HL-60 (cell line): ENCODE measurements at regions not wholly inside any gene's neighbourhood (a gene's known extent, or its start where the extent isn't known, plus 50 kb on each side); places are given as distances from the start of the nearest gene placed in this dataset.

Source experiments
- DNase-seq, 2 experiments: peaks; one replicate each; pipeline ENCODE4 v3.0.0-alpha.2; 2010 to 2020; ENCODE audit warnings: low read depth in 1 of 2, low spot score in 1 of 2
- H3K27ac ChIP-seq: fragments of 250-450 bp; sonication (Bioruptor Pico); replicated peaks from 2 replicates; pipeline ENCODE4 v1.5.1; 2020; ENCODE audit warnings: mild to moderate bottlenecking, moderate library complexity
- H3K27me3 ChIP-seq: fragments of 250-450 bp; sonication (Bioruptor Pico); 2 replicates; pipeline ENCODE4 v1.5.1; 2021; ENCODE audit warnings: mild to moderate bottlenecking, moderate library complexity; ENCODE audit not compliant: insufficient read depth, poor library complexity, severe bottlenecking
- H3K4me3 ChIP-seq: replicated peaks from 2 replicates; pipeline ENCODE4 v1.5.1; 2011; ENCODE audit warnings: mild to moderate bottlenecking, control low read depth, low read length; ENCODE audit not compliant: insufficient read depth
- CTCF ChIP-seq: IDR thresholded peaks from one replicate; pipeline ENCODE4 v1.5.1; 2011; ENCODE audit warnings: low read length, control low read depth, inconsistent platforms; ENCODE audit not compliant: insufficient read depth
- GABPA ChIP-seq: IDR thresholded peaks from 2 replicates; pipeline ENCODE4 v1.6.1; 2012; ENCODE audit warnings: low read depth
- POLR2AphosphoS5 ChIP-seq: IDR thresholded peaks from 2 replicates; pipeline ENCODE4 v1.6.1; 2012; ENCODE audit warnings: low read depth
- REST ChIP-seq: IDR thresholded peaks from 2 replicates; pipeline ENCODE4 v1.6.1; 2012; ENCODE audit warnings: low read depth; ENCODE audit not compliant: insufficient replicate concordance
- SPI1 ChIP-seq: IDR thresholded peaks from 2 replicates; pipeline ENCODE4 v1.6.1; 2012; ENCODE audit warnings: low read depth, mild to moderate bottlenecking, borderline replicate concordance

- TF ChIP-seq GABPA, result no peak
- TF ChIP-seq REST, result no peak
- TF ChIP-seq SPI1, result no peak
- TF ChIP-seq CTCF, result no peak
- TF ChIP-seq POLR2AphosphoS5, result no peak
- H3K27ac ChIP-seq, result no peak overlapping the region
- DNase-seq, result no peak
- no peaks in the 10 kb centered on the region for H3K27me3 ChIP-seq
- H3K4me3 ChIP-seq, result no peak overlapping the region
These were observed 1255.6 kb downstream of the NCAM2 start for GRCh38 chr21:22253761-22254160.

GRCh38 chr21:22258821-22259220 is 1260.6 kb downstream of the NCAM2 start:
- H3K4me3 ChIP-seq, result no peak overlapping the region
- no peak overlapping the region for H3K27ac ChIP-seq
- no peaks in the 10 kb centered on the region for H3K27me3 ChIP-seq
- no peak for DNase-seq
- no peak for TF ChIP-seq CTCF
- no peak for TF ChIP-seq GABPA
- TF ChIP-seq REST, result no peak
- no peak for TF ChIP-seq SPI1
- TF ChIP-seq POLR2AphosphoS5, result no peak

DNA sequence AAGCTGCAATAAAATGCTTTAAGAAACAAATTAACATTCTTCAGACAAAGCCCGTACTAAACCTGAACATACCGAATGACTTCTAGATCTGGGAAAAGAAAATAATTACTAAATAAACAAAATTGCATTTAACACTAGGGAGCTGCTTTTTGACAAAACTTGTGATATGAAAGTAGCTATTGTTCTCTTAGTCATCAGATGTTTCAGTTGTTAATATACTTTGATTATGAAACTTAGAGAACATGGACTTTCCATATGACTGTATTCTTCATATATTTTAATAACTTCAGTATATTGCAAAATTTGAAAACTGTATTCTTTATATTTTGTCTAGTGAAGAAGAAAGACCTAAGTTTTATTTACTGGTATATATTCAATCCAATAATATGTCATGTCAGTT is 1262.1 kb downstream of the NCAM2 start:
- Histone ChIP-seq H3K27ac (no peak overlapping the region), H3K4me3 (no peak overlapping the region), H3K27me3 (no peaks in the 10 kb centered on the region)
- TF ChIP-seq GABPA (no peak), REST (no peak), CTCF (no peak), SPI1 (no peak), POLR2AphosphoS5 (no peak)
- DNase-seq, result no peak
